H9 (cell line): ENCODE measurements at regions not wholly inside any gene's neighbourhood (a gene's known extent, or its start where the extent isn't known, plus 50 kb on each side); places are given as distances from the start of the nearest gene placed in this dataset.

Experiments used
- DNase-seq: peaks from one replicate; pipeline ENCODE4 v3.0.0-alpha.2; 2017
- H2AFZ ChIP-seq: one replicate; pipeline ENCODE4 v1.6.1; 2013; ENCODE audit warnings: mild to moderate bottlenecking, low read length, control low read depth, moderate library complexity
- H2AK5ac ChIP-seq: 2 replicates; pipeline ENCODE4 v1.6.1; 2013; ENCODE audit warnings: low read length, control low read depth, mixed read lengths; ENCODE audit not compliant: insufficient read length
- H2BK120ac ChIP-seq: one replicate; pipeline ENCODE4 v1.6.1; 2013; ENCODE audit warnings: low read depth, mild to moderate bottlenecking, low read length, control low read depth, inconsistent platforms; ENCODE audit not compliant: poor library complexity, severe bottlenecking
- H2BK12ac ChIP-seq: 2 replicates; pipeline ENCODE4 v1.6.1; 2013; ENCODE audit warnings: low read length, control low read depth, mixed read lengths, low read depth; ENCODE audit not compliant: insufficient read length
- H2BK15ac ChIP-seq: 2 replicates; pipeline ENCODE4 v1.6.1; 2013; ENCODE audit warnings: low read depth, low read length, control low read depth
- H2BK20ac ChIP-seq: one replicate; pipeline ENCODE4 v1.6.1; 2013; ENCODE audit warnings: low read depth, mild to moderate bottlenecking, low read length, control low read depth, inconsistent platforms; ENCODE audit not compliant: poor library complexity, severe bottlenecking
- H2BK5ac ChIP-seq: 2 replicates; pipeline ENCODE4 v1.6.1; 2013; ENCODE audit warnings: low read length, control low read depth, mixed read lengths; ENCODE audit not compliant: insufficient read length
- H3K14ac ChIP-seq: 2 replicates; pipeline ENCODE4 v1.6.1; 2013; ENCODE audit warnings: low read length, control low read depth; ENCODE audit not compliant: insufficient read depth
- H3K18ac ChIP-seq: 2 replicates; pipeline ENCODE4 v1.6.1; 2013; ENCODE audit warnings: low read depth, mild to moderate bottlenecking, mixed read lengths, low read length, control low read depth; ENCODE audit not compliant: insufficient read length
- H3K23ac ChIP-seq: 2 replicates; pipeline ENCODE4 v1.6.1; 2013; ENCODE audit warnings: low read length, control low read depth, mixed read lengths, low read depth; ENCODE audit not compliant: insufficient read length
- H3K23me2 ChIP-seq: 2 replicates; pipeline ENCODE4 v1.6.1; 2013; ENCODE audit warnings: low read depth, mild to moderate bottlenecking, mixed read lengths, low read length, control low read depth; ENCODE audit not compliant: insufficient read length, poor library complexity, severe bottlenecking
- H3K27ac ChIP-seq: 2 replicates; pipeline ENCODE4 v1.5.1; 2013; ENCODE audit warnings: low read length, control low read depth, mixed read lengths, low read depth; ENCODE audit not compliant: insufficient read length
- H3K27me3 ChIP-seq: 2 replicates; pipeline ENCODE4 v1.6.1; 2013; ENCODE audit warnings: low read length, control low read depth, inconsistent platforms; ENCODE audit not compliant: insufficient read depth
- H3K4ac ChIP-seq: 2 replicates; pipeline ENCODE4 v1.6.1; 2013; ENCODE audit warnings: low read depth, mild to moderate bottlenecking, control low read depth, inconsistent platforms, low read length, moderate library complexity
- H3K4me1 ChIP-seq: 2 replicates; pipeline ENCODE4 v1.6.1; 2013; ENCODE audit warnings: low read length, control low read depth, inconsistent platforms; ENCODE audit not compliant: insufficient read depth
- H3K4me2 ChIP-seq: 2 replicates; pipeline ENCODE4 v1.6.1; 2013; ENCODE audit warnings: low read length, control low read depth, mixed read lengths; ENCODE audit not compliant: insufficient read length, insufficient read depth
- H3K56ac ChIP-seq: 2 replicates; pipeline ENCODE4 v1.6.1; 2013; ENCODE audit warnings: low read depth, mild to moderate bottlenecking, mixed read lengths, low read length, control low read depth; ENCODE audit not compliant: insufficient read length
- H3K79me1 ChIP-seq: 2 replicates; pipeline ENCODE4 v1.6.1; 2013; ENCODE audit warnings: low read depth, mild to moderate bottlenecking, moderate library complexity, low read length, control low read depth, inconsistent platforms; ENCODE audit not compliant: insufficient read depth, poor library complexity, severe bottlenecking
- H3K79me2 ChIP-seq: 2 replicates; pipeline ENCODE4 v1.6.1; 2013; ENCODE audit warnings: low read length, control low read depth, inconsistent platforms; ENCODE audit not compliant: insufficient read depth
- H3K9ac ChIP-seq: 2 replicates; pipeline ENCODE4 v1.6.1; 2013; ENCODE audit warnings: low read length, control low read depth, mixed read lengths; ENCODE audit not compliant: insufficient read length; ENCODE audit errors: extremely low read depth
- H3K9me3 ChIP-seq: one replicate; pipeline ENCODE4 v1.6.1; 2013; ENCODE audit warnings: low read depth, low read length, inconsistent platforms; ENCODE audit not compliant: control insufficient read depth
- H3T11ph ChIP-seq: one replicate; pipeline ENCODE4 v1.6.1; 2013; ENCODE audit warnings: mild to moderate bottlenecking, low read length, control low read depth, inconsistent platforms
- H4K20me1 ChIP-seq: one replicate; pipeline ENCODE4 v1.6.1; 2013; ENCODE audit not compliant: control insufficient read depth, insufficient read length, insufficient read depth
- H4K5ac ChIP-seq: 2 replicates; pipeline ENCODE4 v1.6.1; 2013; ENCODE audit warnings: low read depth, mild to moderate bottlenecking, mixed read lengths, low read length, control low read depth; ENCODE audit not compliant: insufficient read length
- H4K8ac ChIP-seq: replicated peaks from 2 replicates; pipeline ENCODE4 v1.6.1; 2013; ENCODE audit warnings: low read length, control low read depth, mixed read lengths, low read depth; ENCODE audit not compliant: insufficient read length
- H4K91ac ChIP-seq: 2 replicates; pipeline ENCODE4 v1.6.1; 2013; ENCODE audit warnings: low read depth, mild to moderate bottlenecking, moderate library complexity, mixed read lengths, low read length, control low read depth; ENCODE audit not compliant: insufficient read length
- H3K27ac Mint-ChIP-seq, 3 experiments: 2 replicates in 2 of 3; 3 replicates in 1 of 3; pipeline ENCODE4 v1.8.0; 2020 to 2021; ENCODE audit warnings: mixed read lengths in 3 of 3, mild to moderate bottlenecking in 1 of 3, moderate library complexity in 1 of 3
- H3K27me3 Mint-ChIP-seq: 2 replicates; pipeline ENCODE4 v1.8.0; 2021; ENCODE audit warnings: low read depth, mild to moderate bottlenecking, moderate library complexity, mixed read lengths
- H3K36me3 Mint-ChIP-seq, 3 experiments: 2 replicates in 2 of 3; 3 replicates in 1 of 3; pipeline ENCODE4 v1.8.0; 2020 to 2021; ENCODE audit warnings: low read depth in 3 of 3, mixed read lengths in 3 of 3; ENCODE audit not compliant: insufficient read depth in 1 of 3
- H3K4me1 Mint-ChIP-seq, 2 experiments: 2 replicates each; pipeline ENCODE4 v1.8.0; 2020; ENCODE audit warnings: mixed read lengths in 2 of 2
- H3K4me3 Mint-ChIP-seq, 2 experiments: 2 replicates in 1 of 2; 3 replicates in 1 of 2; pipeline ENCODE4 v1.8.0; 2020 to 2021; ENCODE audit warnings: mild to moderate bottlenecking in 2 of 2, mixed read lengths in 2 of 2, moderate library complexity in 1 of 2
- H3K9me3 Mint-ChIP-seq, 2 experiments: 2 replicates in 1 of 2; 3 replicates in 1 of 2; pipeline ENCODE4 v1.8.0; 2020; ENCODE audit warnings: mild to moderate bottlenecking in 2 of 2, mixed read lengths in 2 of 2, moderate library complexity in 1 of 2
- CTCF ChIP-seq: fragments of 200-600 bp; sonication (generic); conservative IDR thresholded peaks from 3 replicates; pipeline ENCODE4 v1.8.0; 2021; ENCODE audit warnings: antibody characterized with exemption, mild to moderate bottlenecking
- WGBS: extraction: QIAGEN DNeasy Blood & Tissue Kit; methylation state at CpG from one replicate; pipeline ENCODE4 v1.1.7; 2013; ENCODE audit warnings: missing lambda C conversion rate, low lambda C conversion rate, mixed read lengths; ENCODE audit not compliant: insufficient read length; ENCODE audit errors: extremely low coverage; 5-methylcytosine and 5-hydroxymethylcytosine counted together

GRCh38 chr7:82506702-82507101 lies 63.1 kb upstream of the CACNA2D1 start:
- Histone ChIP-seq H3K23me2 (no peaks in the 10 kb centered on the region), H3K14ac (no peak overlapping the region; the same call in 1 of the 2 replicates), H3K79me1 (no peaks in the 10 kb centered on the region), H2BK15ac (no peak overlapping the region), H3K27ac (no peak overlapping the region), H3K18ac (no peak overlapping the region), H3K9ac (no peak overlapping the region), H2BK120ac (no peak overlapping the region), H3K27me3 (no peaks in the 10 kb centered on the region), H2BK5ac (no peak overlapping the region), H4K20me1 (no peaks in the 10 kb centered on the region), H3K79me2 (no peaks in the 10 kb centered on the region), H2BK12ac (no peak overlapping the region), H2AK5ac (no peak overlapping the region), H3K4ac (no peak overlapping the region), H3T11ph (no peak overlapping the region), H3K56ac (no peak overlapping the region), H3K23ac (no peak overlapping the region), H3K4me2 (no peak overlapping the region), H3K9me3 (no peaks in the 10 kb centered on the region), H2AFZ (no peak overlapping the region), H4K5ac (no peak overlapping the region), H4K8ac (no peak overlapping the region), H2BK20ac (no peak overlapping the region), H4K91ac (no peak overlapping the region), H3K4me1 (no peaks in the 10 kb centered on the region)
- no CpG with 5 or more reads among the region's 15 CpGs for WGBS
- Mint-ChIP-seq H3K36me3 (peaks cover 2 to 18% (median 12%) of the 10 kb centered on the region in 3 experiments), H3K4me3 (no peak overlapping the region), H3K9me3 (peaks cover 9 to 11% of the 10 kb centered on the region in 2 experiments), H3K4me1 (peaks cover 15 to 29% of the 10 kb centered on the region in 2 experiments), H3K27ac (peak overlapping the region in 2 of 3 experiments; percentile 29 to 99; a peak in 2 of 7 replicates), H3K27me3 (no peaks in the 10 kb centered on the region)
- peak; percentile 33 for DNase-seq
- TF ChIP-seq CTCF = no peak
